GM19467 (cell line): ENCODE measurements at regions not wholly inside any gene's neighbourhood (a gene's known extent, or its start where the extent isn't known, plus 50 kb on each side); places are given as distances from the start of the nearest gene placed in this dataset.

Experiments used
- ATAC-seq: cut with Tn5 transposase; IDR thresholded peaks from one replicate; pipeline ENCODE4 v1.9.1; 2021; ENCODE audit warnings: mild to moderate bottlenecking, moderate library complexity; ENCODE audit not compliant: unreplicated experiment

GRCh38 chr12:11564984-11565651 lies 84.4 kb upstream of the ETV6 start:
- no peak for ATAC-seq

DNA sequence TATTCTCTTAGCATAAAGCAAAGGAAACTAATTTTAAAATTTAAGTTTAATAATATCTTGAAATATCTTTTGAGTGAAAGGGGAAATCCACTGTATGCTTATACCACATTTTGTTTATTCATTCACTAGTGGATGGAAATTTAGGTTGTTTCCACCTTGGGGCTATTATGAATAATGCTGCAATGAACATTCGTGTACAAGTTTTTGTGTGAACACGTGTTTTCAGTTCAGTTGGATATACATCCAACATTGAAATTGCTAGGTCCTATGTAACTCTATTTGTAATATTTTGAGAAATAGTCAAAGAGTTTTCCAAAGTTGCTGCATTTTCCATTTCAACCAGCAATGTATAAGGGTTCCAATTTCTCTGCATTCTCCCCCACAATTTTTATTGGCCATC lies 83.7 kb upstream of the ETV6 start:
- ATAC-seq = no peak

DNA sequence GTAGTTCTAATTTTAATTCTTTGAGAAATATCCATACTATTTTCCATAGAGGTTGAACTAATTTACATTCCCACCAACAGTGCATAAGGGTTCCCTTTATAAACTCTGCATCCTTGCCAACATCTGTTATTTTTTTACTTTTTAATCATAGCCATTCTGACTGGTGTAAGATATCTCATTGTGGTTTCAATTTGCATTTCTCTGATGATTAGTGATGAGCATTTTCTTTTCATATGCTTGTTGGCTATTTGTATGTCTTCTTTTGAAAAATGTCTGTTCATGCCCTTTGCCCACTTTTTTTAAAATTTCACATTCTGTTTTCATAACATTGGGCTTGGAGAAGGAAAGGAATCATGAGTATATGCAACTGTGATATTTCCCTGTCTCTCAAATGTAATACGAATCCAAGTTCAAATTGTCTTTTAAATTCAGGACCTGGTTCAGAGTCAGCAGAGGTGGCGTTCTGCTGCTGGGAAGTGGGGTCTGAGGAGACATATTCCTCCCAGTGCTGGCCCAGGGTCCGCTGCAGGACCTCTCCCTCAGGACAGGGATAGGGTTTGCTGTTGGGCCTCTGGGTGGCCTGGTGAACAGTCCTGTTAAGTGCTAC lies 81.2 kb upstream of the ETV6 start:
- ATAC-seq = no peak

DNA sequence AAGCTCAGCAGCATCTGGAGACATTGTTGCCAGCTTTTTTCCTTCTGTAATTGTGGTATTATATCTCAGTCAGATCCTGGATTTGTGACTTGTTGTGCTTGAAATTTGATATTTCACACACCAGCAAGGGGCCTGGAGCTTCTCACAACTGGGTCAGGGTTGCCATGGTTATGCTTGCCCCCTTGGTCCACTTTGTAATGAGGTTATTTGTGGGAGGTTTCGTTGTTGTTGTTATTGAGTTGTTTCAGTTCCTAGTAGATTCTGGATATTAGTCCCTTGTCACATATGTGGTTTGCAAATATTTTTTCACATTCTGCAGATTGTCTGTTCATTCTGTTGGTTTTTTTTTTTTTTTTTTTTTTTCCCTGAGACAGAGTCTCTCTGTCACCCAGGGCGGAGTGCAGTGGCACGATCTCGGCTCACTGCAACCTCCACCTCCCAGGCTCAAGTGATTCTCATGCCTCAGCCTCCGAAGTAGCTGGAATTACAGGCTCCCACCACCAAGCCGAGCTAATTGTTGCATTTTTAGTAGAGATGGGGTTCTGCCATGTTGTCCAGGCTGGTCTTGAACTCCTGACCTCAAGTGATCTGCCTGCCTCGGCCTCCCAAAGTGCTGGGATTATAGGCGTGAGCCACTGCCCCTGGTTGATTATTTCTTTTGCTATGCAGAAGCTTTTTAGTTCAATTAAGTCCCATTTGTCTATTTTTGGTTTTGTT lies 80.6 kb upstream of the ETV6 start:
- ATAC-seq = peak; percentile 88

- ATAC-seq = no peak
Measured at GRCh38 chr12:11569716-11570115, 79.8 kb upstream of the ETV6 start.

DNA sequence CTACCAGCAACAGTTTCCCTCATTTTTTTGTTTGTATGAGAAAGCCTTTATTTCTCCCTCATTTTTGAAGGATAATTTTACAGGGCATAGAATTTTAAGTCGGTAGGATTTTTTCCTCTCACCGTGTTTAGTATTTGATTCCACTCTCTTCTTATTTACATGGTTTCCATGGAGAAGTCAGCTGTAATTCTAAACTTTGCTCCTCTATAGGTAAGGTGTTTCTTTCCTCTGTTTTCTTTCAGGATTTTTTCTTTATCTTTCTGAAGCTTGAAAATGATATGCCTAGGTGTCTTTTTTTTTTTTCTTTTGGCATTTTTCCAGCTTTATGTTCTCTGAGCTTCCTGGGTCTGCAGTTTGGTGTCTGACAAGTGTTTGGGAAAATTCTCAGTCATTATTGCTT lies 75.6 kb upstream of the ETV6 start:
- no peak for ATAC-seq

GRCh38 chr12:11576104-11576503 lies 73.4 kb upstream of the ETV6 start:
- ATAC-seq = no peak

DNA sequence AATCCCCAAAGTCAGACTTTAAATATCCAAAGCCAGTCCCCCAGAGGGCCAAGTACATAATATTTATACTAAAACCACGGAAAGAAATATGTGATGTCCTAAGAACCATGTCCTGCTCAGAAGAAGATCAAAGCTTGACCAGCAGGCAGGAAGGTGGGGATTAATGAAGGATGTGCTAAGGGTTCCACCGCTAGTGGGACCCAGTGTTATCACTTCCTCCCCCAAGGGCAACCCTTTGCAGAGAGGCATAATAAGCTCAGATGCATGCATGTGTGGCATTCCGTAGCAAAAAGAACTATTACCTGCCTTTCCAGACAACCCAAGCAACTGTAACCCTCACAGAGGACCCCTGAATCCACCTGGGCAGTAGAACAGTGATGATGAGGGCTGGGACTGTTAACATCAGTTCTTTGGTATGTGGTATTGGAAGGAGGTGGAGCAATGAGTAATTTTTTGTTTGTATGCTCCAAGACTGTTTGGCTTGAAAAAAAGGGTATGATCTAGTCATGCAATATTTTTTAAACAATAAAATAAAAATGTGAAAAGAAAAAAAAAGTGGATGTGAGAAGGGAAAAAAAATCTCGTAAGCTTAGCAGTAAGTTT lies 71.7 kb upstream of the ETV6 start:
- no peak for ATAC-seq

DNA sequence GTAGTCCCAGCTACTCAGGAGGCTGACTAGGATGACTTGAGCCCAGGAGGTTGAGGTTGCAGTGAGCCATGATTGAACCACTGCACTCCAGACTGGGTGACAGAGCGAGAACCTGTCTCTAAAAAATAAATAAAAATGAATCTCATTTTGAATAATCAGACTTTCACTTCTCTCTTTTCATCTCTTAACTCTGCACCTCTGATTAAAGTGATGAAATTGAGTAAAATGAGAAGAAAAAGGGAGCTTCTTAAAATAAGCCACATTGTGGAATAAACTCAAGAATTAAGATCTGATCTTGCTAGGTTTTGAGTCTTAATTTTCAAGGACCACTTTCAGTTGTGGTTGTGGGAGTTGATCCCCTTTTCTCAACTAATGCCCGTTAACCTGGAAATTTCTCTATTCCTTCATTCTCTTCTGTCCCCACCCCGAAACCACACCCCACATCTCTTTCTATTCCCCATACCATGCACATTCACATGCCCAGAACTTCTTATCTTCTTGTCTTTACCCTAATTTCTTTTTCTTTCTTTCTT lies 70.9 kb upstream of the ETV6 start:
- peak; percentile 50 for ATAC-seq

GRCh38 chr12:11580125-11580751 lies 69.2 kb upstream of the ETV6 start:
- no peak for ATAC-seq

DNA sequence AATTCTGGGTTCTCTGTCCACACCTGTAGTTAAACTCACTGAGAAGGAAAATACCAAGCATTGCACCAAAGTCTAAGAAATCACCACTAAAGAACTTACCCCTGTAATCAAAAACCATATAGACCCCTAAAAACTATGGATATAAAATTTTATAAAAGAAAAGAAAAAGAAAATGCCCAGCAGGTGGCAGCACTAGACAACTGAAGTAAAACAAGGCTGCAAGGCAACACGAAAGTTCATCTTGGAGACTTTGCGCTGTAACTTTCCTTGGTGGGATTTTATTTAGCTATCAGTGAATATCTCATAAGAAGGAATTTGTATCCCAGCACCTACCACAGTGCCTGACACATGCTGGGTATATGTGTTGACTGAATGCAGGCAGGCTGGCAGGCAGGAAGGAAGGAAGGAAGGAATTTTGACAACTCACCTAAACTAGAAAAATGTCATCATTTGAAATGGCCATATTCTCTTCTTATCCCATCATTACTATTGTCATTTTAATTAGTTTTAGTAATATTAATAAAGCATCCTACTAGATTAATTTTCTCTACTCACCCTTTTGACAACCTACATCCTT lies 68.2 kb upstream of the ETV6 start:
- ATAC-seq = no peak

DNA sequence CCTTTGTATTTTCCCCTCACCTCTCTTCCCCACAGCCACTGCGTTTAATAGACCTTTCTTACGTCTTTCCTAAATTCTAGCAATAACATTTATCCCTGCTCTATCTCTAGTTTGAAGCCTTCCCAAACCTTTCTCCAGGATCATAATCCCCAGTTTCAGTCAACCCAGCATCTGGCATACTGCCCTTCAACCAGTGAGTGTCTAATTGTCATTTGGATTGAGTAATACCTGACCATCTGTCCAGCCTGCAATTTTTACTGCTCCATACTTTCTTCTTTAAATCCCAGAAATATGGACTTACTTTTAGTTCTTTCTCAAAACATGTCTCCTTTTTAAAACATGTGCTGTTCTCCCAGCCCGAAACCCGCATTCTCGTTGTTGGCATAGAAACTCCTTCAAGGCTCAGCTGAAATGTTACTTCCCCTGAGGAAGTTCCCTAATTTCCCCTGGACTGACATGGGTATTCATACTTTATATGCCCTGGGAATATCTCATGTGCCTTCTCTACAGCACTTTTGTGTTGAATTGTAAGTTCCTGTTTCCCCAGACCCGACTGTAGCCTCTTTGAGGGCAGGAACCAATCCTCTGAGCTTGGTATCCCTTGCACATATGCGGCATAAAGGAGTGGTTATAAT lies 65.1 kb upstream of the ETV6 start:
- no peak for ATAC-seq

- ATAC-seq = no peak
Measured at GRCh38 chr12:11592484-11592883, 57.0 kb upstream of the ETV6 start.

GRCh38 chr12:11593013-11593412 lies 56.5 kb upstream of the ETV6 start:
- no peak for ATAC-seq

DNA sequence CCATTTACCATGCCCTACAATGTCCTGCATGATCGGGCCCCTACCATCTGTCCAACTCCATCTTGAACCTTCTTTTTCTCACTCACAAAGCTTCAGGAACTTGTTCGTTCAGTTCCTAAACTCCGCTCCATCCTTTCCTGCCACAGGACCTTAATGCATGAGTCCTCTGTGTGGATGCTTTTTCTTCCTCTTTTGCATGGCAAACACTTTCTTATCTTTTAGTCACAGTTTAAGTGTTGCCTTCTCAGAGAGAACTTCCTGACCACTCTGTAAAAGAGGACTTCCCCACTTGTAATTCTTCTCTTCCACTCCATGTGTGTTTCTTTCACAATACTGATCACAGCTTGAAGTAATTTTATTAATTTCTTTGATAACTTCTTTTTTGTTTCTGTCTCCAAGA lies 54.4 kb upstream of the ETV6 start:
- no peak for ATAC-seq

DNA sequence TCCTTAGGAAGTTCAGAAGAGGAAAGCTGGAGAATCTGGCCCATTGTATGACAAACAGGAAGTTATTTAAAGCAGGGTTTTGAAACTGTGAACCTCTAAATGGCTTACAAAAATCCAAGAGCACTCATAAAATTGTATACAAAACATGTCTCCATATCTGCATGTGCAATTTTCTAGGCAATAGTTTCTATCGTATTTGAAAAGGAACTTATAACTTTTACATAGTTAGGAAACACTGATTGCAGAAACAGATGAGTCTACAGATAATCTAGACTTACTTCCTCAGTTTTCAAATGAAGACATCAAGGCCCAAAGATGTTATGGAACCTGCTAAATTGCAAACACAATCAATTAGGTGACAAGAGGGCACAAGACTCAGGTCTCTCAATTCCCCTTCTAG lies 53.3 kb upstream of the ETV6 start:
- ATAC-seq = no peak

- no peak for ATAC-seq
Measured at GRCh38 chr12:11598900-11599299, 50.6 kb upstream of the ETV6 start.
